Stimulated activated naive CD8-positive, alpha-beta T cell treated with anti-CD3 and anti-CD28 coated beads, Interleukin-15, Interleukin-2, amounts not matched to agents 100 ng/mL and 50 ng/mL, for 24 hours (primary cell): ENCODE measurements at regions not wholly inside any gene's neighbourhood (a gene's known extent, or its start where the extent isn't known, plus 50 kb on each side); places are given as distances from the start of the nearest gene placed in this dataset.

ENCODE experiments used
- H3K27ac Mint-ChIP-seq: one replicate; pipeline ENCODE4 v1.8.0; 2021; ENCODE audit warnings: mild to moderate bottlenecking, mixed read lengths
- H3K27me3 Mint-ChIP-seq: one replicate; pipeline ENCODE4 v1.8.0; 2021; ENCODE audit warnings: mixed read lengths
- H3K36me3 Mint-ChIP-seq: one replicate; pipeline ENCODE4 v1.8.0; 2021; ENCODE audit warnings: low read depth, mixed read lengths
- H3K4me1 Mint-ChIP-seq: one replicate; pipeline ENCODE4 v1.8.0; 2021; ENCODE audit warnings: low read depth, mixed read lengths
- H3K4me3 Mint-ChIP-seq: one replicate; pipeline ENCODE4 v1.8.0; 2021; ENCODE audit warnings: mild to moderate bottlenecking, mixed read lengths
- H3K9me3 Mint-ChIP-seq: one replicate; pipeline ENCODE4 v1.8.0; 2021; ENCODE audit warnings: mixed read lengths

GRCh38 chr6:10237298-10238038, 177.4 kb downstream of the TFAP2A start:
- Mint-ChIP-seq H3K27ac (no peak overlapping the region), H3K36me3 (no peaks in the 10 kb centered on the region), H3K4me3 (no peak overlapping the region), H3K27me3 (no peaks in the 10 kb centered on the region), H3K4me1 (no peaks in the 10 kb centered on the region), H3K9me3 (no peaks in the 10 kb centered on the region)

DNA sequence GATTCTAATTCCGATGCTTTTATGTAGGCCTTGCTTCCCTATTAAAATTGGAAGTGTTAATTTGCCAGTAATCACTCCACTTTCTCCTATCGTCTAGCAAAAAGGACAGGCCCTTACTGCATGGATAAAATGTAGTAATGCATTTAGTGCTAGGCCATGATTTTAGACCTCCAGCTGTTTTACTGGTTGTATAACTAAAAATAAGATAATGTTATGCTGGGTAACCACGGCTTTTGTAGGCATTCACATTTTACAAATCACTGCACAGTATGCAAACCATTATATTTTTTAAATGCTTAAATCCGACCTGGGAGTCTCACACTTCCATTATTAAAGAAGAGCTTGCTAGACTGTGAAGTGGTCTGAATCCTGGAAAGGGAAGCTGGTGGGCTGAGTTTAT, 179.5 kb downstream of the TFAP2A start:
- Mint-ChIP-seq H3K4me1 (no peaks in the 10 kb centered on the region), H3K36me3 (no peaks in the 10 kb centered on the region), H3K27me3 (no peaks in the 10 kb centered on the region), H3K4me3 (no peak overlapping the region), H3K9me3 (no peaks in the 10 kb centered on the region), H3K27ac (no peak overlapping the region)

DNA sequence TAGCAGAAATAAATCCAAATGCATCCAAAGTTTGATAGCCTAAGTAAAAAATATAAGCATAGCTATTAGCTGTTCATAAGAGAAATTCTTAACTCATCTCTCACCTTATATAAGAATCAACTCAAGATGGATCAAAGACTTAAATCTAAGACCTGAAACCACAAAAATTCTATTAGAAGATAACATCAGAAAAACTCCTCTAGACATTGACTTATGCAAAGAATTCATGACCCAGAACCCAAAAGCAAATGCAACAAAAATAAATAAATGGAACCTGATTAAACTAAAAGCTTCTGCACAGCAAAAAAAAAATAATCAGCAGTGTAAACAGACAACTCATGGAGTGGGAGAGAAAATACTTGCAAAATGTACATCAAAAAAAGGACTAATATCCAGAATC, 184.3 kb downstream of the TFAP2A start:
- no peaks in the 10 kb centered on the region for H3K4me1 Mint-ChIP-seq

GRCh38 chr6:10223841-10224240, 191.0 kb downstream of the TFAP2A start:
- Mint-ChIP-seq H3K4me3 (no peak overlapping the region), H3K27me3 (peaks cover 12% of the 10 kb centered on the region), H3K9me3 (peaks cover 19% of the 10 kb centered on the region), H3K36me3 (no peaks in the 10 kb centered on the region), H3K4me1 (no peaks in the 10 kb centered on the region), H3K27ac (no peak overlapping the region)

More for the DNA sequence above, 184.3 kb downstream of the TFAP2A start:
- Mint-ChIP-seq H3K27me3 (no peaks in the 10 kb centered on the region), H3K9me3 (peaks cover 8% of the 10 kb centered on the region), H3K36me3 (no peaks in the 10 kb centered on the region), H3K27ac (no peak overlapping the region), H3K4me3 (no peak overlapping the region)

- no peaks in the 10 kb centered on the region for H3K36me3 Mint-ChIP-seq
- no peaks in the 10 kb centered on the region for H3K4me1 Mint-ChIP-seq
- H3K9me3 Mint-ChIP-seq, result peaks cover 18% of the 10 kb centered on the region
- no peak overlapping the region for H3K27ac Mint-ChIP-seq
- H3K27me3 Mint-ChIP-seq, result peaks cover 12% of the 10 kb centered on the region
- no peak overlapping the region for H3K4me3 Mint-ChIP-seq
These were observed 193.7 kb downstream of the TFAP2A start for GRCh38 chr6:10221178-10221577.

DNA sequence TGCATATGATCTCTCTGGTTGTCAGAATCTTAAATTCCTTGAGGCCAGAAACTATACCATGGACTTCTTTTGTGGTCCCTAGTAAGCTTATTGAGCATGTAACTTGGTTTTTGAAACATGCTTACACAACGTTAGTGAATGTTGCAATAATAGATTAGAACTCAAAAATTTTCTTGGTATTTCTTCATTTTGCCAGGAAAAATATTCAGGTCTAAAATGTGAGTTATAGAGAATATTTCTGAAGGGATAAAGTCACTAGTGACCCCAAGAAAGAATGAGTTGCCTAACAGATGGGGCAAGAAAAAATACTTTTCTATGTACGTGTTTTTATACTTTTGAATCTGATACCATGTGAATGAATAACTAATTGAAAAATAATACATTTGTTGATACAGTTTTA, 195.4 kb downstream of the TFAP2A start:
- peaks cover 4% of the 10 kb centered on the region for H3K9me3 Mint-ChIP-seq
- H3K4me3 Mint-ChIP-seq, result no peak overlapping the region
- H3K27me3 Mint-ChIP-seq, result peaks cover 14% of the 10 kb centered on the region
- no peak overlapping the region for H3K27ac Mint-ChIP-seq
- no peaks in the 10 kb centered on the region for H3K4me1 Mint-ChIP-seq
- no peaks in the 10 kb centered on the region for H3K36me3 Mint-ChIP-seq

DNA sequence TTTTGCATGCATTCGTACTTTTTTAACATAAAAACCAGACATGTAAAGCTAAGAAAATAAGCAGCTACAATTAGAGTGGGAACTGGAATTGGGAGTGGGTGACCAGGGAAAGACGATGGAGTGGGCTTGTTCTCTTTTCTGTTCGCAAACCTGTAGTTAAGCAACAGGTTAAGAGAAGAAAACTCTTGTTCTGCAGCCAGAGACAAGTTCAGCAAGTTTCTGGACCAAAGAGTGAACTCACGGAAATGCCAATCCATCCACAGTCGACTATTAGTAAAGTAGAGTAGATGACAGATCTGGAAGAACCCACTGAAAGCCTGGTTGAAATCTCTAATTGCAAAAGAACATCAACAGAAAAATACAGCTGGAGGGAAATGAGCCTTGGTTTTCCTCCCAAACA, 197.8 kb downstream of the TFAP2A start:
- H3K4me1 Mint-ChIP-seq, result no peaks in the 10 kb centered on the region
- H3K9me3 Mint-ChIP-seq, result peaks cover 4% of the 10 kb centered on the region
- no peaks in the 10 kb centered on the region for H3K36me3 Mint-ChIP-seq
- no peak overlapping the region for H3K27ac Mint-ChIP-seq
- H3K27me3 Mint-ChIP-seq, result peaks cover 9% of the 10 kb centered on the region
- H3K4me3 Mint-ChIP-seq, result no peak overlapping the region

- Mint-ChIP-seq H3K4me3 (no peak overlapping the region), H3K27ac (no peak overlapping the region), H3K36me3 (no peaks in the 10 kb centered on the region), H3K9me3 (peaks cover 4% of the 10 kb centered on the region), H3K4me1 (no peaks in the 10 kb centered on the region), H3K27me3 (peaks cover 9% of the 10 kb centered on the region)
These were observed 199.4 kb downstream of the TFAP2A start for GRCh38 chr6:10215326-10216110.

DNA sequence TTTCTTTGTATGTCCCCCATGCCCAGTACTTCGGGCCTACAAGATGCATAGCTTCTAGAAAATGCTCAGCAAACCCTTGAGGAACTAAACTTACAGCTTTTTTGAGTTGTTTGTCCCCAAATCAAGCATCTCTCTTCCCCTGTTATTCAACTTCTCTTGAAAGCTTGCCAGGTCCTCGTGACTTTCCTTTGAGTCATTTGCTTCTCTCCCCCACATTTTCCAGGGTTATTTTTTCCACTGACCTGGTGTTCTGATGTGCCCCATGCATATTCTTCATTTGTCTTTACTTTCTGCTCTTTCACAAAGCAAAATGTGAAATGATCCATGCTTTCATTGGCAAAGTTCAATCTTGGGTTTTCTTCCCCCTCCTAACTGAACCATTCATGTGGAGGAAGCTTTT, 204.8 kb downstream of the TFAP2A start:
- Mint-ChIP-seq H3K9me3 (peaks cover 6% of the 10 kb centered on the region), H3K36me3 (no peaks in the 10 kb centered on the region), H3K4me1 (no peaks in the 10 kb centered on the region)

GRCh38 chr6:10205892-10206291, 209.0 kb downstream of the TFAP2A start:
- Mint-ChIP-seq H3K9me3 (peaks cover 6% of the 10 kb centered on the region), H3K27ac (no peak overlapping the region), H3K36me3 (no peaks in the 10 kb centered on the region), H3K27me3 (peaks cover 7% of the 10 kb centered on the region), H3K4me1 (no peaks in the 10 kb centered on the region), H3K4me3 (no peak overlapping the region)

More for the DNA sequence above, 204.8 kb downstream of the TFAP2A start:
- peaks cover 9% of the 10 kb centered on the region for H3K27me3 Mint-ChIP-seq
- no peak overlapping the region for H3K27ac Mint-ChIP-seq
- no peak overlapping the region for H3K4me3 Mint-ChIP-seq

GRCh38 chr6:10205120-10205519, 209.8 kb downstream of the TFAP2A start:
- Mint-ChIP-seq H3K36me3 (no peaks in the 10 kb centered on the region), H3K9me3 (peaks cover 11% of the 10 kb centered on the region), H3K4me1 (no peaks in the 10 kb centered on the region), H3K27ac (no peak overlapping the region), H3K4me3 (no peak overlapping the region), H3K27me3 (peaks cover 7% of the 10 kb centered on the region)

DNA sequence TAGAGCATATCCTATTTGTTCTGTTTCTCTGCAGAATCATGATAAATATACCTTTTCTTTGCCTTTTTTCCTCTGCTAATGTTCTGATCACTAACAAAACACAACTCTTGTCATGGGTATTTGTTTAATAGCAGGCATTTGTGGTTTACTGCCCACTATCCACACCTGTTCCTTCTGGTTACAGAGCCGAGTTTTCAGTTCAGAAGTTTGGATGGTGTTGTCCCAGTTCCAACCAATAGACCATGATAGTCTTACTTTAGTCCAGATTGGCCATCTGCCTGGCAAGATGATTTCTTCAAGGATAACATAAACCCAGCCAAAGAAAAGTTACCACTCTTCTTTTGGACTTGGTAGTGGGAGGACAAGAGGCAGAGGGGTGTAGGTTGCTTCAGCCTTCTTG, 211.2 kb downstream of the TFAP2A start:
- Mint-ChIP-seq H3K36me3 (no peaks in the 10 kb centered on the region), H3K9me3 (peaks cover 12% of the 10 kb centered on the region), H3K4me1 (no peaks in the 10 kb centered on the region), H3K4me3 (no peak overlapping the region), H3K27me3 (peaks cover 3% of the 10 kb centered on the region), H3K27ac (no peak overlapping the region)

GRCh38 chr6:10202581-10202980, 212.3 kb downstream of the TFAP2A start:
- Mint-ChIP-seq H3K4me3 (no peak overlapping the region), H3K4me1 (no peaks in the 10 kb centered on the region), H3K36me3 (no peaks in the 10 kb centered on the region), H3K9me3 (peaks cover 12% of the 10 kb centered on the region), H3K27me3 (peaks cover 3% of the 10 kb centered on the region), H3K27ac (no peak overlapping the region)

GRCh38 chr6:10201606-10202510, 213.0 kb downstream of the TFAP2A start:
- Mint-ChIP-seq H3K4me1 (no peaks in the 10 kb centered on the region), H3K9me3 (peaks cover 12% of the 10 kb centered on the region), H3K27ac (no peak overlapping the region)

GRCh38 chr6:10196090-10196489, 218.8 kb downstream of the TFAP2A start:
- no peaks in the 10 kb centered on the region for H3K36me3 Mint-ChIP-seq

More at GRCh38 chr6:10201606-10202510, 213.0 kb downstream of the TFAP2A start:
- Mint-ChIP-seq H3K36me3 (no peaks in the 10 kb centered on the region), H3K27me3 (peaks cover 3% of the 10 kb centered on the region), H3K4me3 (no peak overlapping the region)

More at GRCh38 chr6:10196090-10196489, 218.8 kb downstream of the TFAP2A start:
- Mint-ChIP-seq H3K9me3 (peaks cover 5% of the 10 kb centered on the region), H3K27me3 (no peaks in the 10 kb centered on the region), H3K4me1 (no peaks in the 10 kb centered on the region), H3K4me3 (no peak overlapping the region), H3K27ac (no peak overlapping the region)
